ENCODE measurements at regions not wholly inside any gene's neighbourhood (a gene's known extent, or its start where the extent isn't known, plus 50 kb on each side); places are given as distances from the start of the nearest gene placed in this dataset.

DNA sequence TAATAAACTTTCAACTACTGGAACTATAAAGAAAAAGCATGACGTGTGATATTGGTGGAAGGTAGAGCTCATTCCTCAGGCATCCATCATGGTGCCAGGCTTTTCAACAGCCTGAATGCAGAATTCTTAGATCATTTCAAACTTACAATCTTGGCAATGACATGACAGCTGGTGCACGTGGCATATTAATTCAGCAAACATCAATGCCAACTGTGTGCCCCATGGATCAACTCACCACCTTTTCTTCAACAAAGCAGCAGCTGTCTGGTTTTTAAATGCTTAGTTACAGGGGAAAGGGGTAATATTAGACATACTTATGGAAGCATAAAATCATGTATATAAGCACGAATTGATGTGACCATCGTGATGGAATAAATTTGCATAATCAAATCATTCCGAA is 56.0 kb upstream of the OR13F1 start:
- no peak for DNase-seq (ENCODE audit: low spot score)

Data from kidney tubule cell (primary cell).